Breast epithelium (tissue), 3 donors: ENCODE measurements at regions not wholly inside any gene's neighbourhood (a gene's known extent, or its start where the extent isn't known, plus 50 kb on each side); places are given as distances from the start of the nearest gene placed in this dataset.

Experiments used
- CTCF ChIP-seq, 3 donors: fragments of 450-650 bp; IDR thresholded peaks; one replicate each; pipeline ENCODE4 v1.5.1; 2016 to 2017; ENCODE audit warnings: antibody characterized with exemption in 3 of 3, mild to moderate bottlenecking in 3 of 3, moderate library complexity in 3 of 3
- POLR2A ChIP-seq: fragments of 450-650 bp; IDR thresholded peaks from one replicate; pipeline ENCODE4 v1.6.1; 2016; ENCODE audit warnings: antibody characterized with exemption, mild to moderate bottlenecking, moderate library complexity

GRCh38 chr21:35900539-35900938, 159.8 kb downstream of the SETD4 start:
- TF ChIP-seq CTCF (IDR thresholded peaks at IDR 0.05) = no peak
- no peak for TF ChIP-seq POLR2A
